ENCODE measurements at regions not wholly inside any gene's neighbourhood (a gene's known extent, or its start where the extent isn't known, plus 50 kb on each side); places are given as distances from the start of the nearest gene placed in this dataset.

GRCh38 chr22:47582067-47582466, 819.6 kb downstream of the TBC1D22A start:
- no peak for DNase-seq

DNA sequence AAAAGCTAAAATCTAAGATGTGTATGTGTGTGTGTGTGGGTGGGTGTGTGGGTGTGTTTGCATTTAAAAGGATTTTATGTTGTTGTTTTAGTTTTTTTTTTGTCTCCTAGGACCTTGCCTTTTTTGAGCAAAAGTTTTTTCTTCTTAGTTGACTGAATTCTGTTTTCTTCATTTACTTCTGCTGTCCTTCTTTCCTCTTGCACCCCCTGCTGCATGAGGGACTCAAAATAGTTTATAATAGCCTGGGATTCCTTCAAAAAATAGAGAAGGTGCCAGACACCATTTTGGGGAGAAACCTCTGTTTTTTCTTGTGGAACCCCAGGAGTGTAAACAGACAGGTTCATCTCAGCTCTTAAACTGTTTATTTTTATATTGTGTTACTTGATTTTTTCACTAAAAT, 817.7 kb downstream of the TBC1D22A start:
- no peak for DNase-seq

DNA sequence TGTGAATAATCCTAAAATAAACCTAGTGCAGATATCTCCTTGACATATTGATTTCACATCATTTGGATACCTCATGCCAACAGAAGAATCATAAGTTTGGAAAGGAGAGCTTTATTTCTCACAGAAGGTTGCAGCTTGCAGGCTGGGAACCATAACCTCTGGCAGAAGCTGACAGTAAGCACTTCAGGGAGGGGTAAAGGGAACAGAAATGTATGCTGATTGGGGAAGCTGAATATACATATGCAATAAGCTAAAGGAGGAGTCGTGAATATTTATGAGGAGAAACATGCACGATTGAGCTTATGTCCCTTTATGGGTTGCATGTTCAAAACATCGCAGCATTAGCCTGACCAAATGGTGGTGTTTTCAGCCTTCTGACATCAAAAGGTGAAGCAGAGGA, 814.5 kb downstream of the TBC1D22A start:
- DNase-seq, result no peak

GRCh38 chr22:47575291-47575690, 812.8 kb downstream of the TBC1D22A start:
- DNase-seq, result no peak

GRCh38 chr22:47574556-47574955, 812.1 kb downstream of the TBC1D22A start:
- DNase-seq, result no peak

DNA sequence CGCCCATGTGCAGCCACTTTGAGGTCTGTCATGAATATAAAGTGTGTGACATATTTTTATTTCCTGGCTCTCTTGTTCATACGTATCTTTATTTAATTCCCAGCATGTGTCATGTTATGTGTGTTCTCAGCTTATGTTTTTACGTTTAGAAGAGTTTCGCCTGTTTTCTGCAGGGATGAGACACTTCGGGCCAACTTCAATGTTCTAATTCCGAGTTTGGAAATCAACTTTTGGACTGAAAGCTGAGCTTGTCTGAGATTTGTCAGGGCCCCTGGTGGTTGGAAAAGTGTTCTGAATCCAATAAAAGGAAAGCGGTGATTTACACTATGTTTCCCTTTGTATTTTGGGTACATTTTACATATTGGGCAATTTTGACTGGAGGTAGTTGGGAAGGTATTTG, 810.7 kb downstream of the TBC1D22A start:
- DNase-seq, result no peak

DNA sequence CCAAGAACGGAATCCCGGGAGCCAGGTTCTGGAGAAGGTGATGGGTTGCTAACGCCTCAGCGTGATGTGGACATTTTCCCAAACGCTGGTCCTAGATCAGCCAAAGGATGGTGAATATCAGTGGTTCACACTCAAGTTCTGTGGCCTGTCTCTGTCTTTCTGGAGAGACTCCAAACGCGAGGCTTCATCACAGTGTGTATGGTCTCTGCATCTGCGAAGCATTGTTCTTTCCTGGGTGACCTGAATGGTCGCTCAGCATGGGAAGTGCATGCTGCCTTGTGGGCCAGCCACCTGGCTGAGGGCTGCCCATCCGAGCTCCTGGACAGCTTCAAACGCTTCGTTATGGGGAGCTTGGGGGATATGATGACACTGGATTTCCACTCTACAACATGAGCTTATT, 810.0 kb downstream of the TBC1D22A start:
- DNase-seq, result no peak

- no peak for DNase-seq
Measured at GRCh38 chr22:47571616-47572015, 809.2 kb downstream of the TBC1D22A start.

DNA sequence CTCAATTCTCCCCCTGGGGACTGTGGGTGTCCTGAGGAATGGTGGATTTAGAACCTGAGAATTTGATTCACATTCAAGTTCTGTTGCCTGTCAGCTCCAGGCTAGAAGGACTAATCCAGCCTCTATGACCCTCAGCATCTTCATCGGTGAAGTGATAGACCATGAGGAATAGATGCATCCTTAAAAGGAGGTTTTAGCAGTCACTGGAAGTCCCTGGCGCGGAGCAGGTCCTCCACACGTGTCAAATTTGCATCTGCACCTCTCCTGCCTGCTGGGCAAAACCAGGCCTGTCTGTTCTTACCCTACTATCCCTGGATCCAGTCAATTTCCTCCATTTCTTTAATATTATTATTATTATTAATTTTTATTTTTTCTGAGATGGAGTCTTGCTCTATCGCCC, 808.4 kb downstream of the TBC1D22A start:
- no peak for DNase-seq

GRCh38 chr22:47570300-47570685, 807.8 kb downstream of the TBC1D22A start:
- DNase-seq, result no peak

- no peak for DNase-seq
Measured at GRCh38 chr22:47569389-47570299, 807.2 kb downstream of the TBC1D22A start.

GRCh38 chr22:47568700-47569099, 806.2 kb downstream of the TBC1D22A start:
- no peak for DNase-seq

DNA sequence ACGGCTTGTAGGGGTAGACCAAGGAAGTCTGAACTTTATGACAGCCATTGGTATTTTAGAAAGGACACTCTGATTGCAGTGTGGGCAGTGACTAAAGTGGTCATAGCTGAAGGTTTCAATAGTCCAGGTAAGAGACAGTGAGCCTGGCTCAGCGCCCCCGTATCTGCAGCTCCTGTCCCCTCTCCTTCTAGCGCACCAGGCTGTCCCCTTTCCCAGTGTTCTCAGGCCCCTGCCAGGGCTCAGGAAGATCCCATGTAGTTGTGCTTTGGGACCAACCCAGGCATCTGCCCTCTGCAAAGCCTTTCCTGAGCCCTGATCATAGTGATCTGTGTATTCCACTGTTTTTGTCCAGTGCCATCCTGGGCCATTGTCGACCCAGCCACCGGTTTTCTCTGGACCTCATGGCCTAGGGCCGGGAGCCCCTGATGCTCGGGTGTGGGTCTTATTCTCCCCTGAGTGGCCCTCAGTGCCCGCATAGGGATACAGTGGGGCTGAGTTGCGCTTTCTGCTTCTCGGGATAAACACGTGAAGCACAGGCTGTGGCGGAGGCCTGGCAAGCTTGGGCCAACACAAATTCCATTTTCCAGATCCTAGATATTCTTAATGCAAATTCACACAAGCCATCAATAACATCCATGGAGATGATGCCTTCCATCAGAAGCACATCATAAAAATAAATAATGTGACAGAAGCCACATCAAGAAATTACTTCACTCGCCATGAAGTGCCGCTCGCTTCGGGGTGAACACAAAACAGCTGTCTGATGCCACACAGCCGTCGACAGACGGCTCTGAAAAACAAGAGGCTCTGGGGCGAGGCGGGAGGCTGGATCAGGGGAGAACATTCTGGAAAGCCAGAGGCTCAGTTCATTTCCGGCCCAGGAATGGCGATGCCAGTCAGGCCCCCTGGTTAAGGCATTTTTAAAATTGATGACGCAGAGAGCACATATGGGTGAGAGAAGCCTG, 805.0 kb downstream of the TBC1D22A start:
- DNase-seq, result no peak

- DNase-seq, result no peak
Measured at GRCh38 chr22:47566491-47566890, 804.0 kb downstream of the TBC1D22A start.

GRCh38 chr22:47565607-47566006, 803.2 kb downstream of the TBC1D22A start:
- no peak for DNase-seq

DNA sequence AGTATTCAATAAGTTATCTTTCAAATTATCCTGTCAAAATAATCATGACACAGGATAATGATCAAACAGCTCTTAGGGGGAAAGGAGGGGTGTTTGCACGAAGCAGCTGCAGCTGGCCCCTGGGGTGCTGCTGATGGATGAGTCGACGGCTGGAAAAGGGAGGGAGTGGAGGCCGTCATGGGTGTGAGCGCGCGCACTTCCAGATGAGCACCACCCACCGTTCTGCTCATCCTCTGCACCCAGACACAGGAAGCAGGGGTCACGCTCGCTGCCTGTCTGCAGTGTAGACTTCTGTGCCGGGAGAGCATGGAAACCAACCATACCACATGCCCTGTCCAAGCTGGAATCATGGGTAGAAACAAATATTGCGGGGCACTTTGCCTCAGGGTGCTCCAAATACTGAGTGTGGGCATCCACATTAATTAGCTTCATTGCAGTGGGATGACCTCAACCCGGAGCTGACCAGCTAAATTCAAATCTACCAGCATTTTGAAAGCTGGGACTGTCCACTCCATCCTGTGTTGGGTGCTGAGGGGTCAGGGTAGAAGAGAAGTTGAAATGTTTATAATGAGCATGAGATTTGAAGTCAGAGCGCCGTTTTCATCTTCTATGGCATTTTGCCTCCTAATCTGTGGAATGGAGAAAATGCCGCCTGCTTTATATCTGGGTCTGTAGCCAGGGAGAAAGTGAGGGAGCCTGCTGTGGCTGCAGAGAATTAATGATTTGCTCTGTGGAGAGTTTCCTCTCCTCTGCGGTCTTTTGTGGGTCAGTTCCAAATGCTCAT, 802.4 kb downstream of the TBC1D22A start:
- DNase-seq, result no peak

DNA sequence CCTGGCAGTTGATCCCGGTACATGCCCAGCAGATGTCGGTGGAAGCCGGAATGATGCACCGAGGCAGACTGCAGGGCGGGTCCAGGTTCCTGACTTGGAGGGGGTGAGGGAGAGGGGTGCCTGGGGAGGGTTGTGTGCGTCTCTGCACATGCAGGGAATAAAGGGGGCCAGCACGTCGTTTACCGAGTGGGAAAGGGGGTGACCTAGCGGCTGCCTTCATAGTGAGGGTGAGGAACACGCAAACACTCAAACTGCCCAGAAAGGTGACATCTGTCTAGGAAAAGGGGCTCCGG, 801.7 kb downstream of the TBC1D22A start:
- no peak for DNase-seq

- no peak for DNase-seq
Measured at GRCh38 chr22:47563406-47564157, 801.1 kb downstream of the TBC1D22A start.

- no peak for DNase-seq
Measured at GRCh38 chr22:47561766-47562165, 799.3 kb downstream of the TBC1D22A start.

GRCh38 chr22:47561115-47561675, 798.7 kb downstream of the TBC1D22A start:
- DNase-seq, result no peak

DNA sequence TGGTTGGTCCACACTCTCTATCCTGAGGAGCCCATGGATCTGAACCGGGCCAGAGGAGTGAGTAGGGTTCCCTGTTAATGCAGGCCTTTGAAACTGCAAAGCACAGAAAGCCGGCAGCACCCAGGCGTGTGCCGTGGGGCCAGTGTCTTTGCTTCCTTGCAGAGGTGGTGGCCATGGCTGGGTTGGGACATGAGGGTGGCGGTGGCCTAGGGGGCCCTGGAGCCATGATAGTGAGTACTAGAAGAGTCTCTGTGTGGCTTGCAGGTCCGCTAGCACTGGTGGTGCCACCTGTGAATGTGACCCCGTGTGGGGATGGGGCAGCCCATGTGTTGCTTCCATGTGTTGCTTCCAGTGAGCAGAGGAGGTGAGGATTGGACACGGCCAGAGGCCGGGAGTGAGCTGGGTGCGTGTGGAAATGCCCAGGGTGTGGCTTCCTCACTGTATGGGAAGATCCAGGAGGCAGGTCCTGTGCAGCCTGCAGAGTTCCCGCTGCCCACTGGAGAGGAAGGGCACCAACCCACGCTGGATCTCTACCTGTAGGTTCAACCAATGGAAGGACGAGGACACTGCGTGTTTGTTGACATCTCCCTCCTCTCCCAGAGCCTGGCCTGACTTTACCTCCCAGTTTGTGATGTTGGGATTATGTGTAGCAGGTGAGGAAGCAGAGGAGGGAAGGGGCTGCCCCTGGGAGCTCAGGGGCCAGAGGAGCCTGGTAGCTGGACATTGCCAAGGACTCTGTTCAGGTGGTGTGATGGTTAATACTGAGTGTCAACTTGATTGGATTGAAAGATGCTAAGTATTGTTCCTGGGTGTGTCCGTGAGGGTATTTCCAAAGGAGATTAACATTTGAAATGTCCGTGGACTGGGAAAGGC, 796.6 kb downstream of the TBC1D22A start:
- DNase-seq, result no peak
